ENCODE measurements at regions not wholly inside any gene's neighbourhood (a gene's known extent, or its start where the extent isn't known, plus 50 kb on each side); places are given as distances from the start of the nearest gene placed in this dataset.

- Mint-ChIP-seq H3K4me3 (no peak overlapping the region), H3K36me3 (ENCODE audit: low read depth) (no peaks in the 10 kb centered on the region), H3K27ac (no peak overlapping the region), H3K27me3 (ENCODE audit: insufficient read depth) (peaks cover 50% of the 10 kb centered on the region), H3K9me3 (no peaks in the 10 kb centered on the region), H3K4me1 (ENCODE audit: low read depth) (no peaks in the 10 kb centered on the region)
- no peak for TF ChIP-seq CTCF (IDR thresholded peaks at IDR 0.05)
- no peak for DNase-seq
Observed at GRCh38 chr11:44509296-44509695, 56.2 kb upstream of the CD82 start.

GRCh38 chr11:44510372-44510771 is 55.1 kb upstream of the CD82 start:
- H3K4me3 Mint-ChIP-seq = no peak overlapping the region
- H3K27ac Mint-ChIP-seq = no peak overlapping the region
- H3K36me3 Mint-ChIP-seq (ENCODE audit: low read depth) = no peaks in the 10 kb centered on the region
- peaks cover 54% of the 10 kb centered on the region for H3K27me3 Mint-ChIP-seq (ENCODE audit: insufficient read depth)
- no peaks in the 10 kb centered on the region for H3K9me3 Mint-ChIP-seq
- no peak for TF ChIP-seq CTCF (IDR thresholded peaks at IDR 0.05)
- no peak for DNase-seq
- H3K4me1 Mint-ChIP-seq (ENCODE audit: low read depth) = no peaks in the 10 kb centered on the region

- Mint-ChIP-seq H3K4me1 (ENCODE audit: low read depth) (no peaks in the 10 kb centered on the region), H3K27ac (no peak overlapping the region)
Observed at GRCh38 chr11:44512818-44513217, 52.6 kb upstream of the CD82 start.

GRCh38 chr11:44515048-44515447 is 50.4 kb upstream of the CD82 start:
- no peaks in the 10 kb centered on the region for H3K4me1 Mint-ChIP-seq (ENCODE audit: low read depth)
- H3K27me3 Mint-ChIP-seq (ENCODE audit: insufficient read depth) = peaks cover 52% of the 10 kb centered on the region
- H3K9me3 Mint-ChIP-seq = no peaks in the 10 kb centered on the region
- H3K27ac Mint-ChIP-seq = no peak overlapping the region
- TF ChIP-seq CTCF (IDR thresholded peaks at IDR 0.05) = no peak
- H3K36me3 Mint-ChIP-seq (ENCODE audit: low read depth) = no peaks in the 10 kb centered on the region
- no peak for DNase-seq
- no peak overlapping the region for H3K4me3 Mint-ChIP-seq

More at GRCh38 chr11:44512818-44513217, 52.6 kb upstream of the CD82 start:
- no peak for DNase-seq
- H3K9me3 Mint-ChIP-seq = no peaks in the 10 kb centered on the region
- no peak for TF ChIP-seq CTCF (IDR thresholded peaks at IDR 0.05)
- H3K36me3 Mint-ChIP-seq (ENCODE audit: low read depth) = no peaks in the 10 kb centered on the region
- H3K27me3 Mint-ChIP-seq (ENCODE audit: insufficient read depth) = peaks cover 44% of the 10 kb centered on the region
- H3K4me3 Mint-ChIP-seq = no peak overlapping the region

All from HFFc6 (cell line).